Activated CD4-positive, alpha-beta T cell treated with anti-CD3 and anti-CD28 coated beads for 48 hours (primary cell): ENCODE measurements at regions not wholly inside any gene's neighbourhood (a gene's known extent, or its start where the extent isn't known, plus 50 kb on each side); places are given as distances from the start of the nearest gene placed in this dataset.

Experiments
- DNase-seq: peaks from one replicate; pipeline ENCODE4 v3.0.0-alpha.2; 2020

DNA sequence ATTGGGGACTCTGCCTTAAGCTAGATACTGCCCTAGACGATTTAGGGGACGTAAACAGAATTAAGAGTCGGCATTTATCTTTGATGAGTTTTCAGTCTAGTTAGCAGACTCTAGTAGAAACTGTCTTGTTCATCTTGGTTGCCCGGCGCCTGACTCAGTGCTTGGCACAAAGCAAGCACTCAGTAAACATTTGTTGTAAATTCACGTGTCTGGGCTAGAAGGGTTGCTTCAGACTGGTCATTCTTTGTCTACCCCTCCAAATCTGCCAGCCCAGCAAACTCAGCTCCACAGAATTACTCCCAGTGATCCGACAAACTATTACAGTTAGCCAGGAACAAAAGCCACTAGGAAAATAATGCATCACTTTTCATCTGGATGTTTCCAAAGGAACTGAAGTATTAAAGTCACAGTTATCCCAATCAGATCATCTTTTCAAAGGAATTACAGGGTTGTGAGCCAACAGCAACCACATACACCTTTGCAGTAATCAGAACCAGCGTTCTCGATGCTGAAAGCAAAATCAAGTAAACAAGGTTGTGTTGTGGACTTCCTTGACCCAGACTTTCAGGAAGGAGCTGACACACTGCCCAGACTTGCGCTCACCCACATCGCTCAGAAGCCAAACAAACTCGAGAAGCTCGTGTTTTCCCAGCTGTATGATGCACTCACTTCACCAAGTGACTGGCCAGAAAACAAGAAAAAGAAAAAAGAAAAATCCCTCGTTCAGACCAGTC lies 66.5 kb upstream of the GADD45A start:
- no peak for DNase-seq

DNA sequence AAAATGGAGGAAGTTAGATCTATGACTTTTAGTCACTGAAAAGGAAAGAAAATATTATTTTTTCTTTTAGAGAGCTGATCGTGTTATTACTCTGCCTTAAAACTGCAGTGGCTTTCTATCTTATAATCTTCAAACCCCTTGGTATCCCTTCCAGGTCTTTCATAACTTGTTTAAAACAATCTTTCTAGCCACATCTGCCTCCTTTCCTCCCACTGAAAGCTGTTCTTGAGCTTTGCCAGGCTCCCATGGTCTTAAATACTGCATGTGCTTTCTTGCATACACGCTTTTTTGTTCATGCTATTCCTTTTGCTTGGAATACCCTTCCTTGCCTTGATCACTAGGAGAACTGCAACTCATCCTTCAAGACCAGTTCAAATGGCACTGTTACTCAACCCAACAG lies 65.9 kb upstream of the GADD45A start:
- no peak for DNase-seq

DNA sequence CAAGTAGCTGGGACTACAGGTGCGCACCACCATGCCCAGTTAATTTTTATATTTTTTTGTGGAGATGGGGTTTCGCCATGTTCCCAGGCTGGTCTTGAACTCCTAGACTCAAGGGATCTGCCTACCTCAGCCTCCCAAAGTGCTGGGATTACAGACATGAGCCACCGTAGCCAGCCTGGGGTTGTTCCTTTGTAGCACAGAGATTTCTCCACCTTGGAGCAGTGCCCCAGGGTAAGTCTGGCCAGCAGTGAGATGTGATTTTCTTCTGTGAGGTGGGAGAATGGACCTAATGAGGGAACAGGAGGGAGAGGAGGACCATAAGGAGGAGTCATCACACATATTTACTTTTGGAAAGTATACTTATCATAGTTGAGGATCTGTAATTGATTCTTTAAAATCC lies 61.1 kb upstream of the GADD45A start:
- DNase-seq: no peak

DNA sequence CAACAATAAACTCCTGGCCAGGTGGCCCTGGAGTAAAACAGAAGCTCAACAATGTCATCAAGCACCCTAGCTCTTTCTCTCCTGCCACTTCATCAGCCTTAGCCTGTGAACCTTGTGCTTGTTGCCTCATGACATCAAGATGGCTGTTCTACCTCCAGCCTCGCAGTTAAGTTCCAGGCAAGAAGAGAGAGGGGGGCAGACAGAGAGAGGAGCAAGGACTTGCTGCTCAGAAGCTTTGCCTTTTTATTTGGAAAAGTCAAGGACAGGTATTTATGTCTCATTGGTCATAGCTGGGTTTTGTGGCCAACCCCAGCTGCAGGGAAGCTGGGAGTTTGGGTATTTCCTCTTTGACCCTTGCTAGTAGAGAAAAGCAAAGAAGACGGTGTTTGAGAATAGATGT lies 60.3 kb upstream of the GADD45A start:
- no peak for DNase-seq

DNA sequence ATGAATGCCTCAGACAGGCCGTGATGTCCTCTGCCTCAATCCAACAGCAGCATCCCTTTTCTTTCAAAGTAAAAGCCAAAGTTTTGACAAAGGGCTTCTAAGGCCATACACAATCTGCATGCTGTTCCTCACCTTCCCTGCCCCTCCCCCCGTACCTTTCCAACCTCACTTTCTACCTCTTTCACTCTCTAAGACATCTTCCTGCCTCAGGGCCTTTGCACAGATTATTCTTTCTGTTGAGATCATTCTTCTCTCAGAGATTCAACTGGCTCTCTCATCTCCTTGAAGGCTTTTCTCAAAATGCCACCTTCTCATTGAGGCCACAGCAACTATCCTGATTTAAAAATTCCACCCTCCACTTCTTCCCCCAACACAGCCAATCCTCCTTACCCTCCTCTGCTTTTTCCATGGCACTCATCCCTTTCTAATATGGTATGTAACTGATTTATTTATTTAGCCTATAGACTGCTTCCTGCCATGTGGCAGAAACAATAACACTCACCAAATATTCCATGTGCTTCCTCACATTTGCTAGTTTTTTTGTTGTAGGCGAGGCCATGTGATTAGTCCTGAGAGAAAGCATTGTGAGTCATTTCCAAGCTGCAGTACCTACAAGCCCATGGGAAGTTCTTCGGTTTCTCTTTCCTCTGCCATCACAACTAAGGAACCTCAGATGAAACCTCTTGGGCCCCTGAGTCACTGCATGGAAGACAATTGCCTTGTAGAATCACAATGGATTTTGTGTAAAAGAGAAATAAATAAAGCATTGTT lies 58.7 kb upstream of the GADD45A start:
- no peak for DNase-seq

DNA sequence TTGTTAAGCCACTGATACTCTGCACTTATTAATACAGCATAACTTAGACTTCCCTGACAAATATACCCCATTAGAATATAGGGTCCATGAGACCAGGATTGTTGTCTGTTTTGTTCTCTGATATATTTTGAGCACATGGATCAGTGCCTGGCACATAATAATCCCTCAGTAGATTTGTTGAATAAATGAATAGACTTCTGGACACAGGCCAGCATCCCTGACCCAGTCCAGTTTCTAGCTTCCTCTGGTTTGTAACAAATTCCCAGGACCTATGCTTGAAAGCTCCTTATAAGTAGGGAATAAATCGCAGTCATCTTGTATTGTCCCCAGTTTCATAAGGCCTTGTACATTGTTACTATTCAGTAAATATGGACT lies 58.2 kb upstream of the GADD45A start:
- DNase-seq: no peak

DNA sequence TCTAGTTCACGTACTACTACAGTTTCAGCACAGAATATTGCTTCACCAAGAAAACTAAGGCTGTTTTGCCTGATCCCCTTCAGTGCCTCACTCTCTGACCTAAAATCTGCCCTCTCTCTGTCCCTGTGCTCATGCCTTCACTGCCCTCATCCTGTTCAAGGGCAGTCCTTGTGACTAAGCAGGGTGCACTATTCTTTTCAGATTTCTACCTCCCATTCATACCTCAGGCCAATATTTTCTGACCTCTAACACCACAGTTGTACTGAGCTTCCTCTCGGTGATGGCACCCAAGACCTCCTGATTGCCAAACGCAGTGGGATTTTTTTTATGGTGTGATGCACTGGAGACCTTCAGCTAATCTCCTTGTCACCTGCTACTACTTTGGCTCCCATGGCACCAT lies 57.7 kb upstream of the GADD45A start:
- no peak for DNase-seq

DNA sequence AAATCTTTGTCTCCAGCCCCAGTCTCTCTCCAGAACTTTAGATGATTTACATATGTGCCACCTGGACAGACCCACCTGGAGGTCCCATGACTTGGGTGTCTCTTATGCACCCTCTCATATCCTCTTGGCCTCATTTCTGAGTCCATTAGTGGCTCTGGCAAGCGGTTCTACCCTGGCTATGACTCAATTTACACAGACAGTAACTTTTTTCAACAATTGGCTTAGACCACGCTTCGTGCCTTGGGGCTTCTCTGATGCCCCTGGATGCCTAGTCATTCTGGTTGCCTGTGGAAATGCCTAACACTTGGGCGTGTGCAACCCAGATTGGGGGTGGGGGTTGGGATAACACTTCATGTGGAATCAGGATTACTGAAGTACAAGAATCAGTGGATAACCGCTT lies 57.1 kb upstream of the GADD45A start:
- DNase-seq: no peak

DNA sequence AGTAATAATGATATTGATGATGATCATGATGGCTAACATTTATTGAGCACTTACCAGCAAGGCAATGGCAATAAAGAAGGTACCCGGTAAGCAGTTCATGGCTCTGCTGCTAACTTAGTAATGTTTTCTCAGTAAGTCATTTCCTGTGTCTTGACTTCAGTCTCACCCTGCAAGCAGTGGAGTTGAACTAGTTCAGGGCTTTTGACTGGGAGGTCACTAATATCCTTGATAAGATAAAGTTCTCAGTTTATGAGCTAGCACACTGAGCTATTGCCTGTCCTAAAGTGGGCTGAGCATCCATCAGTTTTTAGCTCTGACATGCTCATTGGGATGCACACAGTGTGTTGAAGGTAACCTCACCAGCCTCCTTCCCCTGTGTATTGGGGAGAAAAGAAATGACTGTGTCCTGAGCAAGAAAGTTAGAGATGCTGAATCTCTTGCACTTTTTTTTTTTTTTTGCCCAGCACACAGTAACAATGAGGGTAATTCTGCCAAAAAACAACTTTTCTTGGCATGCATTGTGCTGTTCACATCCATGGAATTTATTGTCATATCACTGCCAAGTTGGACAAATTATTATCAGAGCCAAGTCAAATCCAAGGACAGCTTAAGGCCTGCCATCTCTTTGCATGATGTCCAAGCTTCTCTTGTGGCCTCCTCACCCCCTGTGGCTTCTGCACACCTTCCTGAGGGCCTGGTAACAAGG lies 55.5 kb upstream of the GADD45A start:
- no peak for DNase-seq

DNA sequence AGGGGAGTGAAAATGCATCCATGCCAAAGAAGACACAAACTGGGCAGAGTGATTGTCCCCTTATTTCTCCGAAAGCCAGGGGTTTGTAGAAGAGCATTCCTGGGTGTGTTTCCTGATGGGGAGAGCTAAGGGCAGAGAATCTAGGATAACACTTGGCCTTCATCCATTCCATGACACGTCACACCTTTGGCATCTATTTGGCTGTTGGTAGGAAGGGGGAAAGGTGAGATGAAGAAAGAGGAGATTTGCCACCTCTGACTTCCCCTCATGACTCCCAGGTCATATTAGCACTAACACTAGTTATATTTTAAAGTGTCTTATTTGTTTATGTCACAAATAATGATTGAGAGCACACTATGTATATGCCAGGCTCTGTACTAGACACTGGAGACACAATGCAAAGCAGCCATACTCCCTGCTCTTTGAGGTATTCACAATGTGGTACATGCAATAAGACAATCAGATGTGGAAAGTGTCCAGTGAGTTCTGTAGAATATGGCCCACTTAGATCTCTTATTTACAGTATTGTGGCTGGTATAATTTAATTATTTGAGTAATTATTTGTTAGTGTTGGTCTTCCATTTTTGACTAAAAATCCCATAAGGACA lies 54.5 kb upstream of the GADD45A start:
- DNase-seq: no peak

DNA sequence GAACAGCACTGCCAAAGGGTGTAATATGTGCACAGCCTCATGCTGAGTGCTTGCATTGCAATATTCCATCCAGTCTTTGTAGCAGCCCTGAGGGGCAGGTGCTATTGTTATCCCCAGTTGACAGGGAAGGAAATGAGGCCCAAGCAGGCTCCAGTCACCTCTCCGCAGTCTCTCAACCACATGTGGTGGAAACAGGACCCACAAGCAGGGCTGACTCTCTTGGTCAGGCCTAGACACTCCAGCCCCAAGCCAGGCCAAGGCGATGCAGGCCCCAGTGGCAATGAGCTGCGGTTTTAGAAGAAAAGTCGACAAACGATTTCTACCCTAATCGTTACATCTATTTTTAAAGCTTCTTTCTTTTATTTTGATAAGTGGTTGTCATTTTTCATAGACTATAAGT lies 52.6 kb upstream of the GADD45A start:
- DNase-seq: no peak

DNA sequence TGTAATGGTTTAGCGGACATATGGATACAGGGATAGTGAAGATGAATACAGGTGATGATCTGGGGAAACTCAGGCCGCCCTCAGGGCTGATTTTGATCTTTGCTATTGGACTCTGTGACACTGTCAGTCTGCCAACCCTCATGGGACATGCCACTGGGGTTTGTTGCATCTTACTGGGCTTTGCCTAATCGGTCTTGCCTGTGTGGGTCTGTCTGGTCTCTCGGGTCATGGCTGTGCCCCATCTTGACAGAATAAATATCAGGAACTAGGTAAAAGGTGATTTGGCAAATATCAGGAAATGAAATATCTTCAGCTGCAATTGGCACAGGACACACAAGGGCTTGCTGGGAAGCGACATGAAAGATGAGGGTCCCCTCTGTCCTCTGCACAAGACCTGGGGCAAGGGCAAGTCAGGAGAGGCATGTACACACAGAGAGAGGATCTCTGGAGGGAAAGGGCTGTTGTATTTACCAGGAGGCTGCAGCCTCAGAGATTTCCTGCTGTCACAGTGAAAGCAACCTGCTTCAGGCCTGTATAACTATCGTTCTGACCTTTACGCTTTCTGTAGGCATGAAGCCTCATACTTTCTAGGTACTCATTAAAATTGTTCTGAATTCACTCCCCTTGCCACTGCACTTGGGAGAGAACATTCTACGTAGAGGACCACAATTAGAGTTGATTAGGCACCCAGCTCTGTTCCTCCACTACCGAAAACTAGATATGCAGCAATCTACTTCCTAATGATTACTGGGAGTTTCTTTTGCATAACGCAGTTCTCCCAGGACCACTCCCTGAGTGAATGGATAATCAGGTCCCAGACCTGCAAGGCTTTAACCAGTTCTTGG lies 52.0 kb upstream of the GADD45A start:
- DNase-seq: no peak

DNA sequence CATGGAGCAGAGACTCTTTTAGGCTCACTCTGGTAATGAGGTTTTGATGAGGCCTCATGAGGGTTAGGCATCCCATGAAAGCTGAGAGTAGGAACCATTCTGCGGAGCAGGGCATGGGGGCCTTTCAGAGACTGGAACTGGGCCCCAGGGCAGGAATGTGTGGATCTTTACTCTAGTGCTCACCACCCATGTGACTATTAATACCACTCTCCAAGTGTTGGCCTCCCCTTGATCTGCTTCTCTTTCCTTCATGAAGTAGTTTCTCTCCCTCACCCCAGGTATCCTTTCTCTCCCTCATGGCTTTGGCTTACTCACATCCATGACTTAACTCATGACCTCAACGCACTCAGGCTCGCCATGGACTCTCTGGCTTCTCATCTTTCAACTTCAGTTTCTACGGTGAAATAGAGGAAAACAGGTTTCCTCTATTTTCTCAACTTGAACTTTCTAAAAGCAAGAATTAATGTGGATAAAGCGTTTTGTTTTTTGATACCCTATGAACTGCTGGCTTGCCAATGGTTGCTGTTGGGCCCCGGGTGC lies 50.5 kb upstream of the GADD45A start:
- DNase-seq: no peak

DNA sequence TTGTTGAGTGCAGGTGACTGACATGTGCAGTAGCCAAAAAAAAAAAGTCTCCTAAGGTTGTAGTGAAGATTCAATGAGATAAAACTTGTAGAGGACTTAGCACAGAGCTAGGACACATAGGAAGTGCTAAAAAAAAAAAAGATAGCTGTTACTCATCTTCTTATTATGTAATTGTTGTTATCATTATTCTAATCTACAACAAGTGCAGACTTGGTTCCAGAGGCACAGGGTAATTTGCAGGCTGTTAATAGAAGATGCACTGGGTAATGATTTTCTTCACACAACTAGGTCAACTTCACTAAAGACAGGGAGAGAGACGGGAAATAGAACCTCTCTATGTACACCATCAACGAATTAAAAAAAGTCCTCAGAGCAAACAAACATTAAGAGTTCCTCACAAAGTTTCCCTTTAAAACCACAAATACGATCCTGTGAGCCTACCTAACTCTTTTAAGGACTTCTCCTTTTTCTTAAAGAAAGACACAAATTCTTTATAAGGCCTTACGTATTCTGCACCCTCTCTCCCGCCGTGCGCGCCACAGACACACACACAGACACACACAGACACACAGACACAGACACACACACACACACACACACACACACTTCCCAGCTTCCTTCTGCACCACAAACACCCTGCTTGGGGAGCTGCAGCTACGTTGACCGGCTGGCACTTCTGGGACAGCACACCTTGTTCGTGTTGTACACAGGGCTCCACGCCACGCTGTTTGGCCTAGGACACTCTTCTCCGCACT lies 49.8 kb upstream of the GADD45A start:
- DNase-seq: no peak
